ENCODE measurements at regions not wholly inside any gene's neighbourhood (a gene's known extent, or its start where the extent isn't known, plus 50 kb on each side); places are given as distances from the start of the nearest gene placed in this dataset.

DNA sequence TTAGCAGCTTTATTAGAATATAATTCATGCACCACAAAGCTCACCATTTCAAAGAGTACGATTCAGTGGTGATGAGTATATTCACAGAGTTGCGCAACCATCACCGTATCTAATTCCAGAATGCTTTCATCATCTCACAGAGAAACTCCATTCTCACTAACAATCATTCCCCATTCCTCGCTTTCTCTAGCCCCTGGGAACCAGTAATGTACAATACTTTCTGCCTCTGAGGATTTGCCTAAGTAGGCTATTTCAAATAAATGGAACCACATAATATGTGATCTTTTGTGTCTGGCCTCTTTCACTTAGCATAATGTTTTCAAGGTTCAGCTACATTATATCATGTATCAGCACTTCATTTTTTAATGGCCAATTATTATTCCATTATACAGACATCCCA lies 145.1 kb upstream of the ADAMTS16 start:
- DNase-seq (ENCODE audit: low spot score): no peak

- DNase-seq (ENCODE audit: low spot score): no peak
Observed at GRCh38 chr5:5005353-5005752, 134.8 kb upstream of the ADAMTS16 start.

DNA sequence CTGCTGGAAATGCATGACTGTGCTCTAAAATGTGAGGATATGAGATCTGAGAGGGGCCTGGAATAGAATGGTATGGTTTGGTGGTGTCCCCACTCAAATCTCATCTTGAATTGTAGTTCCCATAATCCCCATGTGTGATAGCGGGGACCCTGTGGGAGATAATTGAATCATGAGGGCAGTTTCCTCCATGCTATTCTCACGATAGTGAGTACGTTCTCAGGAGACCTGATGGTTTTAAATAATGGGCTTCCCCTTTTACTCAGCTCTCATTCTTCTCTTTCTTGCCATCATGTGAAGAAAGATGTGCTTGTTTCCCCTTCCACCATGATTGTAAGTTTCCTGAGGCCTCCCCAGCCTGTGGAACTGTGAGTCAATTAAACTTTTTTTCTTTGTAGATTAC lies 133.6 kb upstream of the ADAMTS16 start:
- no peak for DNase-seq (ENCODE audit: low spot score)

DNA sequence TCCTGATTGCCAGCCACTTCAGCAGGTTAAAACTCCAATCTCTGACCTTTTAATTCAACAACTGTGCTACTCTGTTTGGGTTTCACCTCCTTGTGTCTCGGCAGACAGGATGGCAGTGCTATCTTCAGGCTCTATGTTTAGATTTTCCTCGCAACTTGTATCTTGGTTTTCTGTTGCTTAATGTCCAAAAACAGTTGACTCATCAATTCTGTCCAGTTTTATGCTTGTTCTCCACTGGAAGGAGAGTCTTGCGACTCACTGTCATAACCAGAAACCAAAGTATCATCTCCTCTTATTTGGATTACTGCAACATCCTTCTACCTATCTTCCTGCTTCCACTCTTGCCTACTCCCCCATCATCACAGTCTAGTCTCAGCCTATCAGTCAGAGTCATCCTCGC lies 130.9 kb upstream of the ADAMTS16 start:
- DNase-seq (ENCODE audit: low spot score): no peak

- no peak for DNase-seq (ENCODE audit: low spot score)
Observed at GRCh38 chr5:5011151-5011550, 129.0 kb upstream of the ADAMTS16 start.

GRCh38 chr5:5014586-5015235 lies 125.4 kb upstream of the ADAMTS16 start:
- no peak for DNase-seq (ENCODE audit: low spot score)

DNA sequence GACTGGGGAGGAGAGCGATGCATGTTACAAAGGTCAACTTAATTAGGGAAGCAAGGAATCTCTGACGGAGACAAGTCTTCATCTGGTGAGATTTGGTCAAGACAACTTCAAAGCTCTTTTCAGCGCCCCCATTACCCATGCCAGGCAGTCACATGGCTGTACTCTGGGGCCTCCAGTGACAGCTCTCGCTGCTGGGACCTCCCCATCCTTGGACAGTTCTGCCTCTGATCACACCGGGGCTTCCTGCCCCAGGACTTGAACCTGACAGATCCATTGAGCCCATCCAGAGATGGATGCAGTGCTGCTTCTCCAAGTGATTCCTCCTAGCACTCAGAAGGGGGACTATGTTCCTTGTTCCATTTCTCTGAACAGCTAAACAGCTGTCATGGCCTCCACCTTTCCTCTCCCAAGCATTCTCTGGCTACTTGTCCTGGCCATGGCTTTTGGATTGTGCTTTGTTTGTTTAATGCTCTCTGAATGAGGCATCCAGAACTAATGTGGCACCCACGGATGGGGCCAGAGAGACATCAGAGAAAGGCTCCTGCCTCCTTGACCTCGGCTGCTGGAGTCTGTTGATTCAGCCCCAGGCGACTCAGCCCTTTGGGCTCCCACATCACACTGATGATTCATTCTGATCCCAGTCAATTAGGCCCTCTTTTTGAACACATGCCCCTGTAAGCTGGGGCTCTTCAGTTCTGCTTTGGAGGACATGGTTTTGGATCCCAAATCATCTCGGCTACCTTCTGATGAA lies 122.1 kb upstream of the ADAMTS16 start:
- no peak for DNase-seq (ENCODE audit: low spot score)

DNA sequence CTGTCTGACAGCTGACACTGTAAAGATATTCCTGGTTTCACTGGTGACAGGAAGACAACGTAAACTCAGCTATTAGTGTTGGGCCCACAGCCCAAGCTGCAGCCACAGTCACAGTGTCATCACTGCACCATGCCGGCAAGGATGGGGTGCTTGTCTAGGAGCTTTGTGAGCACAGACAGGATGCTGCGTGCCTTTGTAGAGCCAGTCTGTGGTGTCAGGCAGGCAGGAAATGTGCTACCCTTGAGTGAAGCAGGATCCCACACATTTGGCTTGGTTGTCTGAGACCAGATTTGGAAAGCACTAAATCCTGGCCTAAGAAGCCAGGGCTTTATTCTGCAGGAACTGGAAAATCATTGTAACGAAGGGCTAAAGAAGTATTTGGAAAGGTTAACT lies 121.6 kb upstream of the ADAMTS16 start:
- DNase-seq (ENCODE audit: low spot score): no peak

DNA sequence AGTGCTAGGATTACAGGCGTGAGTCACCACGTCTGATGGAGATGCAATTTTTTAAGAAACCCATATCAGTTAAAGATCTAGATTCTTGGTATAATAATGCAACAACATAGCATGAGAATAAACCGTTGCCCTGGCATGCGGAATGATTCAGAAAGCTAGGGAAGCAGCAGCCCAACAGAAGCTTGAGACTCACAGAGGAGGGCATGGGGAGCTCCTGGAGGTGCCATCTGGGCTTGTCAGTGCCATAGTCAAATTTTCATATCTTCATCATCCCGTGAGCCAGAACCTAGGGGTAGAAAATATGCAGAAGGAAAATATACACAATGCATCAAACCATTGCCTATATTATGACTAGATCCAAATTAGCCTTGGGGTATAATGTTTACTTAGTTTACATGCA lies 118.7 kb upstream of the ADAMTS16 start:
- no peak for DNase-seq (ENCODE audit: low spot score)

DNA sequence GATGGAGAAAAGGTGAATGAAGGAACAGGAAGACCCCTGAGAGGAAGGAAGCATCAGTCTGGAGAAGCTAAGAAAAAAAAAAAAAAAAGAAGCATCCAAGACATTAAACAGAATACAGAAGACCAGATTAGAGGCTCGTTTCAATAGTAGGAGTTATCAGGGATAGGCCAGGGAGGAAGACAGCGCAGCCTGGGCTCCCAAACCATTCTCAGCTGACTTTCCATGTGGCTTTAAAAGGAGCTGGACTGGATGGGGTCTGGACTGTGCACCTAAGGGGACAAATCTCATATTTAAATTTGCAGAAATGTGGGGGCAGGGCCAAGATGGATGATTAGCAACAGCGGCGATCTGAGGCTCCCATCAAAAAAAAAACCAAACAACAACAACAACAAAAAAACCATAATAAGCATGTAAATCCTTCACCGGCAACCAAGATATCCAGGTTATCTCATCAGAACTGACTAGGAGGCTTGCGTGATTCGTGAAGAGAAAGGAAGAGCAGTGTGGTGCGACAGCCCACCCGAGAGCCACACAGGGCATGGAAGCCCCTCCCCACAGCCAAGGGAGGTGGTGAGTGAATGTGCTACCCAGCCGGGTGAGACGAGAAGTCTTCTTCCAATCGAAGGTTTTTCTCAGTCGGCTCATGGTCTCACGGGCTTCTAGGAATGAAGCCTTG lies 114.9 kb upstream of the ADAMTS16 start:
- no peak for DNase-seq (ENCODE audit: low spot score)

GRCh38 chr5:5025774-5026408 lies 114.2 kb upstream of the ADAMTS16 start:
- DNase-seq (ENCODE audit: low spot score): no peak

DNA sequence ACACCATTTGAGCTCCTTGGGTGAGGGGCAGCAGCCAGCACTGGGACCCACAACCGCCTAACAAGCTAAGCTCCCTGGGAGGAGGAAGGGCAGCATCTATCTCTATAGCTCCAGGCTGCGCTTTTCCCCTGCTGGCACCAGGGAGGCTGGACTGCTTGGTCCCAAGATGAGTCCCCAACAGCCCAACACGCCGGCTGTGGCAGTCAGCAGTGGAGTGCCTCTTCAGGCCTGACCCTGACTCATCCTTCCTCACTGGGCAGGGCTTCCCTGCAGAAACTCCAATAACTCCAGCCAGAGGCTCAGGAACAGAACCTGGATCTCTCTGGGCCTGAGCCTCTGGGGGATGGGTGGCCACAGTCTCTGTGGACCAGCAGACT lies 113.7 kb upstream of the ADAMTS16 start:
- DNase-seq (ENCODE audit: low spot score): no peak

GRCh38 chr5:5031665-5032064 lies 108.5 kb upstream of the ADAMTS16 start:
- DNase-seq (ENCODE audit: low spot score): no peak

- no peak for DNase-seq (ENCODE audit: low spot score)
Observed at GRCh38 chr5:5037674-5038073, 102.5 kb upstream of the ADAMTS16 start.

- DNase-seq (ENCODE audit: low spot score): no peak
Observed at GRCh38 chr5:5039918-5040317, 100.2 kb upstream of the ADAMTS16 start.

GRCh38 chr5:5040712-5041111 lies 99.4 kb upstream of the ADAMTS16 start:
- DNase-seq (ENCODE audit: low spot score): no peak

- no peak for DNase-seq (ENCODE audit: low spot score)
Observed at GRCh38 chr5:5042806-5043205, 97.3 kb upstream of the ADAMTS16 start.

GRCh38 chr5:5043346-5043745 lies 96.8 kb upstream of the ADAMTS16 start:
- DNase-seq (ENCODE audit: low spot score): no peak

DNA sequence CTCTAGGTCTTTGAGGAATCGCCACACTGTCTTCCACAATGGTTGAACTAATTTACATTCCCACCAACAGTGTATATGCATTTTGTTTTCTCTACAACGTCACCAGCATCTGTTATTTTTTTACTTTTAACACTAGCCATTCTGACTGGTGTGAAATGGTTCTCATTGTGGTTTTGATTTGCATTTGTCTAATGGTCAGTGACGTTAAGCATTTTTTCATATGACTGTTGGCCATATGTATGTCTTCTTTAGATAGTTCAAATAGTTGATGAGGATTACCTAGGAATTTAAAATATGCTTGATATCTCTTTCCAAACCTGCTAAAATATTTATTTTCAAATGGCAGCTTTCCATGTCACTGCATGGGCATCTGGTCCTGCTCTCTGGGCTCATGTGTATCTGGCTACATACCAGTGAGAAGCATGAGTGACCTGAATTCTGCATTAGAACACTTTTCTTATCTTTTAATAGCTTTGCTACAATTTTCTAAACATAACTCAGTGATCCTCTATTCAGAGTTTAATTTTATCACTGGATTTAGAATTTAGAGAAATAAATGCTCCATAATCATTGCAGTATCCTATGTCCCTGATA lies 95.8 kb upstream of the ADAMTS16 start:
- DNase-seq (ENCODE audit: low spot score): no peak

DNA sequence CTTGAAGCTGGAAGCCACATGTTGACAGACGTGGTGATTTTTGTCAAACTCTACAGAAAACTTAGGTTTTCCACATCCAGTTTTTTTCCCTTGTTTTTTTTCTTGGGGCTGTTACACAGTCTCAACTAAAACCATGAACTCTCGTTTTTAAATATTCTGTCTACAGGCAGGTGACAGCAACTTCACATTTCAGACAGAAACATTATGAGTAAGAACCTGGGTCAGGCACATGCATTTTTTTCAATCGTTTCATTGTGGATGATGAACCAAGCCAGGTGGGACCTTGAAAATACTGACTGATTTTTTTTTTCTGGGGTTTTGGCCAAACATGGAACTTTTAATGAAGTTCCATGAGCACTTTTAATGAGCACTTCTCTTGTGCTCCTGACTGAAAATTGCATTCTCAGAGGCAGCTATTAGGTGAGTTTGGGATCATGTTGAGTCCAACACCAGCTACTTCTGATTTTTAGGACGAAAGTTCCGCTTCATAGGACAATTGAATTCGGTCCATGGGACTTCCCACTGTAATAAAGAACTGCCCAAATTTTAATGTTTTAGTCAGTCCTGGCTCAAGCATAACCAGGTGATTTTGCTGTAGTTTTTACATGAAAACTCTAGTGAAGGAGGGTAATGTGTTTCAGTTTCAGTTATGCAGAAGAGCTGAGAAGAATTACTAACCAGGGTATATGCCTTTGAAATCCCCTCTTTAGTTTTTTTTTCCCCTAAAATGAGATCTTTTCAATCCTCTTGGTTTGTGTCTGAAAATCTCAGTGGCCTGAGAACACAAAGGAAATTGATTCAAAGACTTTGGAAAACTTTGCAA lies 93.2 kb upstream of the ADAMTS16 start:
- no peak for DNase-seq (ENCODE audit: low spot score)

- no peak for DNase-seq (ENCODE audit: low spot score)
Observed at GRCh38 chr5:5050801-5051200, 89.3 kb upstream of the ADAMTS16 start.

DNA sequence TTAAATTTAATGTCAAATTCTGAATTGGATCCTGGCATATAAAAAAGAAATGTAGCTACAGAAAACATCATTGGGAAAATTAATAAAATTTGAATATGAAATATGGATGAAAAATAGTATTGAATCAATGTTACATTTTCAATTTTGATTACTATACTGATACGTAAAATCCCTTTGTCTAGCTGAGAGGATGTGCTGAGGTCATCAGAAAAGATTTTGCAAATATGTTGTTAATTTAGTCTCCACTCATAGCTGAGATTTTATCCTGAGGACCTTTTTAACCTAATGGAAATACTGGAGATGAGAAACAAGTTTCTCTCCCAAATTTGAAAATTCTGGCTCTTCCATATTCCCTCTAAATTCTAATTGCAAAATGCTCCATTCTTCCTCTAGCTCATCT lies 84.4 kb upstream of the ADAMTS16 start:
- DNase-seq (ENCODE audit: low spot score): no peak

Measured in pons (tissue), 1 donor.